NCI-H187 (cell line): ENCODE measurements at regions not wholly inside any gene's neighbourhood (a gene's known extent, or its start where the extent isn't known, plus 50 kb on each side); places are given as distances from the start of the nearest gene placed in this dataset.
A peak's percentile ranks its signal among the peaks of the same experiment; 100 is the strongest.
"Not testable (repeated sequence)": the region's sequence is repeated elsewhere in the genome, so short reads cannot be mapped to it uniquely, and the experiment has no call there.

Source experiments
- DNase-seq, 2 experiments: peaks; one replicate each; lab custom pipeline; 2025; lab: John Stamatoyannopoulos, UW

DNA sequence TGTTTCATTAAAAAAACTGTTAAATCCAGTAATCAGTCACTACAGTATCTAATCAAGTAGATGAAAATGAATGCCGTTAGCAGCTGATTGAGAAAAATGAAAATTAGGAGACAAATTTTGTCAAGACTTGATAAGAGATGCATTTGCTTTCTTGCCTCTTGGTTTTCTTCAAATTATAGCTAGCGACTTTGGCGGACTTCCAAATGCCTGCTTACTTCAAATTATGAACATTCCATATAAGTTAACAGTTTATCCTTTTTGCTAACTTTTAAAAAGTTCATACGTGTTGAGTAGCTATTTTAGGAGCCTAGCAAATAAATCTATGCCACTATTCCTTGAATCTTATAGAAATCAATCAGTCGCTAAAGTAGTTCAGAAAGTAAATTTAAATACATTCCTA is 58.8 kb downstream of the PPP4R3C start:
- DNase-seq = no peak

DNA sequence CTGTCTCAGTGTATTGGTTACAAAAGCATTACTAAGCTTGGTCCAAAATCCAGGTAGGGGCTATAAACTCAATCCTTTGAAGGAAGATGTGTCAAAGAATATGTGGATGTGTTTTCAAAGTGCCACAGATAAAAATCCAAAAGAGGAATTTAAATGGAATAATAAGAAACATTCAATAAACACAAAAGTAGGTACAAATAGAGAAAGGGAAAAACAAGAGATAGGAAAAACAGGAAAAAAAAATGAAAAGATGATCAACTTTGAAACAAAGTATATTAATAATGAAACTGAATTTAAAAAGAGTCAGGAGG is 64.0 kb downstream of the PPP4R3C start:
- no peak for DNase-seq

DNA sequence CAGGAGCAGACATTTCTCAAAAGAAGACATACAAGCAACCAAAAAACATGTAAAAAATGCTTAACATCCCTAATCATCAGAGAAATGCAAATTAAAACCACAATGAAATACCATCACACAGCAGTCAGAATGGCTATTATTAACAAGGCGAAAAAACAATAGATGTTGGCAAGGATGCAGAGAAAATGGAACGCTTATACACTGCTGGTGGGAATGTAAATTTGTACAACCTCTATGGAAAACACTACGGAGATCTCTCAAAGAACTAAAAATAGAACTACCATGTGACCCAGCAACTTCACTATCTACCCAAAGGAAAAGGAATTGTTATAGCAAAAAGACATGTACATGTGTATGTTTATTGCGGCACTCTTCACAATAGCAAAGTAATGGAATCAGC is 71.5 kb downstream of the PPP4R3C start:
- no peak for DNase-seq

DNA sequence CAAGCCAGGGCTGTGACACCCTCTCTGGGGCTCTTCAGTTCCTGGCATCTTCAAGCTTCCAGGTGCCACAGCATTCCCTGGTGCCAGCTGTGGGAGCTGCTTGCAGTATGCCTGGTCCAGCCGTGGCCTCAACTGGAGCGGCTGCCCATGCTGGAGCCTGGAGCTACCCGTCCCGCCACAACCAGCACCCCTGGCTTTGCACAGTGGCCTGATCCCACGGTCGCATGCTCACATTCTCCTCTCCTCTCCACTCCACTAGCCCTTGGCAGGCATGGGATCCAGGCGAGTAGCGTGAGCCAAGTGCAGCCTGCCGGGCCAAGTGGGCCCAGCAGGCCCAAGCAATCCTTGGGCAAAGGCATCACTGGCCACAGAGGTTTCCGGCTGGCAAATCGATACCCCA is 81.7 kb downstream of the PPP4R3C start:
- DNase-seq = no peak

DNA sequence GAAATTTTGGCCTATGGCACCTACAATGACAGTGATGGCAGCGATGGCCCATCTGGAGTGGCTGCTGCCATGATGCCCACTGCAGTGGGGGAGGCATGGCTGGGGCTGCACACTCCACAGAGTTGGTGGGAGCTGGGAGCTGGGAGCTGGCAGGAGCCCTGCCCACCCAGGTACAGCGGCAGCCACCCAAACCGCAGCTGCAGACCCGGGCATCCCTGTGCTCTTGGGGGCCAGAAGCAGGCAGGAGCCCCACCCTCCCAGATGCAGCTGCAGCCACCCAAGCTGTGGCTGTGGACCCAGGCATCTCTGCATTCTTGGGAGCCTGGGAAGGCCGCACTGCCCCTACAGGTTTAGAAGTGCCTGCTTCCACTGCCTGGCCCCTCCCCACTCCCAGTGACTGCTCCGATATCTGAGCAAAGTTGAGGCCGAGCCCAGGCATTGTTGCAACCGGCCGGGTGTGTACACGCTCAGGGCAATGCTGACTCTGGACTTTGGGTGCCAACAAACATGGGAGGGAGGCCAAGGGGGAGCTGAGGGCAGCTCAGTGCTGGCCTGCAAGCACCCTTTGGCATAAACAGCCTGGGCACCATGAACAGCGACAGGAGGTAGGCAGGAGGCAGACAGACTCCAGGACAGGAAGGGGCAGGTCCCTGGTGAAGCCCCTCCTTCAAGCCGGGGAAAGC is 82.8 kb downstream of the PPP4R3C start:
- no peak for DNase-seq

DNA sequence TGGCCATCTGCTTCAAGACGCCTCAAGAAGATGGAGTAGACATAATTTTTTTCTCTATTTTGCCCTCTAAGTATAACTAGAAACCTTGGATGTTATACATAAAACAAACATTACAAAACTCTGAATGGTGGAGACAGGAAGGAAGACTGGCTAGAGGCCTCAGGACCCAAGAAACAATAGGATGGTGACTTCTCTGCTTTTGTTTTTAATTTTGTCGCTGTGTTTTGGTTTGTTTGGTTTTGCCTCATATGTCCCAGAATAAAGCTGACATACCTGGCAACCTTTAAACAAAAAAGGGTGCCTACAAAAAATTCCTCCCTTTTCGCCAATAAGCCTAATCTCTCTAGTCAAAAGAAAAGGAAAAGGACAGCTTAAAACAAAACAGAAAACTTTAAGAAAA is 109.1 kb downstream of the PPP4R3C start:
- DNase-seq = no peak

DNA sequence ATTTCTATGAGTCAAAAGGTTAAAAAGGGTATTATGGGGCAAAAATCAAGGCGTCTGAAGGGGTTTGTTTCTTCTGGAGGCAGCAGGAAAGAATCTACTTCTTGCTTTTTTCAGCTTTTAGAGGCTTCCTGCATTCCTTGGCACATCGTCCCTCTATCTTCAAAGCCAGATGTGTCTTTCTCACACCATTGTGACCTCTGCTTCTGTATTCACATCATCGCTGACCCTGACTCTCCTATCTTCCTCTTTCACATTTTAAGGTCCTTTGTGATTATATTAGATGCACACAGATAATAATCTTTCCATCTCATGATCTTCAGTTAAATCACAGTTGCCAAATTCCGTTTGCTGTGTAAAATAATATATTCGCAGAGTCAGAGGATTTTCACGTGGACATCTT is 112.7 kb downstream of the PPP4R3C start:
- DNase-seq = no peak

DNA sequence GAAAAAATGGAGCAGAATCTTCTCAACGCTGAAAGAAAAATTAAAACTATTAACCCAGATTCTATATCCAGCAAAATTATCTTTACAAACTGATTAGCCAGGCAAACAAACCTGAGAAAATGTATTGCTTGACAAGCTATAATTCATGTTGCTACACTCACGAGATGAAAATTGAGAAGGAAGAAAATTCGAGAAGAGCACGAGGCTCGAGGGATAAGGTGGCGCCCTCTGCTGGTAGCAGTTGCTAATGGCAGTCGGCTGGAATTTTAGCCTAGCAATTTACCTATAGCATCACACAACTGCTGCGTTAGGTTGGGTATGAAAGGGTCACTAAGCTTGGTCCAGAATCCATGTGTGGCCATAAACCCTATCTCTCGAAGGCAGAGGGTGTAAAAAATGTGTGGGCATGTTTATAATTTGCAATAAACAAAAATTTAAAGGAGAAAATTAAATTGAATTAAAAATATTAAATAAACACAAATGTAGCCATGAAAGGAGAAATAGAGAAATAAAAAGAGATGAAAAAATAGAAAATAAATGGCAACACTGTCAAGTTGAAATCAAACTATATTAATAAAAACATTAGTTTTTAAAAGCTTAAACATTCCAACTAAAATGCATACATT is 126.6 kb downstream of the PPP4R3C start:
- DNase-seq = peak in 1 of 2 experiments; percentile 5

DNA sequence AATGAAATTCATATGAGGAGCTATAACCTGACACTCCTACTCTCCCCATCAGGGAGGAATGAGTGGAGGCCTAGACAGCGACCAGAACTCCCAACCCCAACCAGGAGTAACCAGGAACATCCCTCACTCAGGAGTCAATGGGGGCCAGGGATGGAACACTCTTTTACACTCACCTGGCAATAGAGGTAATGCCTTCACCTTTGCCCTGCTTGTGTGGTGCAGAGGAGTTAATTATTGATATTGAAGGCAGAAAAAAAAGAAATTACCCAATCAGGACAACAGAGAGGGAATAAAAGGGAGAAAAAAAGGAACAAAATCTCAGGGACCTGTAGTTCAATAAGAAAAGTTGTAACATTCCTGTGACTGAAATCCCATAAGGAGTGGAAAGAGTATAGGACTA is 141.5 kb downstream of the PPP4R3C start:
- no peak for DNase-seq

DNA sequence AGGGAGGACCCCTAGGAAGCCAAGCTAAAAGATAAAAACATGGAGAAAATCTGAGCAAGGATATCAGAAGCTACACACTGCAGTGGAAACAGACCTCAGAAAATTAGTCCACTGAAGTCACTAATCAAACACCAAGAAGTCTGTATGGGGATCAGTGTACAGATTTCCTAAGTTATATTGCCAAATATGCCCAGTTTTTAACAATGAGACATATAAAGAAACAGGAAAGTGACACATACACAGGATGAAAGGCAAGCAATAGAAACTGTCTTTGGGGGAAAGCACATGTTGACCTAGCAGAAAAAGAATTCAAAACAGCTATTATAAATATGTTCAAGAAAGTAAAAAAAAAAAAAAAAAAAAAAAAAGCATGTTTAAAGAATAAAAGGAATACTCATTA is 153.7 kb downstream of the PPP4R3C start:
- DNase-seq = no peak

DNA sequence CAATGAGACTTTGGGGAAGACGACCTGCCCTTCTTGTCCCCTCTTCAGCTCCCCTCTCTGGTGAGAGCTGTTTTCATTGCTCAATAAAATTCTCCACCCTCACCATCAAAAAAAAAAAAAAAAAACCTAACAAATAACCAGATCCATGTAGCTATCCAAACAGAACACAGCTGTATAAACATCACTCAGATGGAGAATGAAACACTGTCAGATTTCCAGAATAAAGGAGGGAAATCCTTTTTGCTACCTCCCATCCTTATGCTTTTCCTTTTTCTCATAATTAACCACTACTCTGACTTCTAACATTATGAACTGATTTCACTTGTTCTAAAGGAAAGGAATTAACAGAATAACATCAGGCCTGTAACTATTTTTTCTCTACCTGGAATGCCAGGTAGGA is 155.6 kb downstream of the PPP4R3C start:
- no peak for DNase-seq

DNA sequence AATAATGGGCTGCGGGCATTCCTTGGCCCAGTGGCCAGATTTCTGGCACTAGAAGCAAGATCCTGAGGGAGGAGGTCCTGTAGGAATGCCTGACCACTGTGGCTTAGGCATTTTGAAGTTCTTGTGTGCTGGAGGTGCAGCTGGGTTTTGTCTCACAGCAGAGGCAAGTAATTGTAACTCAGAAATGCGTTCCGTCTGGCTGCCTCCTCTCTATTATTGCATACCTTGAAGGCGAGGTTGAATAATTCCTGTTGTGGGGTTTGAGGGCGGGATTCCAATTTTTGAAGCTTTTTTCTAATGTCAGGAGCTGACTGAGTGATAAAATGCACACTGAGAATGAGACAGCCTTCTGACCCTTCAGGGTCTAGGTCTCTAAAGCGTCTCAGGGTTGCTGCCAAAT is 170.6 kb downstream of the PPP4R3C start:
- DNase-seq = not testable (repeated sequence)

DNA sequence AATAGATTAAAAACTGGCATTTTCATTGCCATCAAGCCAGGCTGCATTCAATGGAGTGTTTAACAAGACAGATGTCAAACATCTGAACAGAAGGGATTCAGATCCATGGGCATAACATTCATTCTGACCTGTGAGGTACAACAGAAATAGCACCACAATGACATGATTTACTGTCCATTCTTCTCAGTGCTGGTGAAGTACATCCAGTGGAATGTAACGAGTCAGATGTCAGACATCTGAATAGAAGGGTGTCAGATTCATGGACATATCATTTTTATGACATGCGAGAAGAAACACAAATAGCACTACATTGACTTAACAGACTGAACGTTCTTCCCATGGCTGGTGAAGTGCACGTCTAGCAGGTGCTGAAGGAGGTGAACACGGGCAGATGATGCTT is 186.4 kb downstream of the PPP4R3C start:
- DNase-seq = no peak

DNA sequence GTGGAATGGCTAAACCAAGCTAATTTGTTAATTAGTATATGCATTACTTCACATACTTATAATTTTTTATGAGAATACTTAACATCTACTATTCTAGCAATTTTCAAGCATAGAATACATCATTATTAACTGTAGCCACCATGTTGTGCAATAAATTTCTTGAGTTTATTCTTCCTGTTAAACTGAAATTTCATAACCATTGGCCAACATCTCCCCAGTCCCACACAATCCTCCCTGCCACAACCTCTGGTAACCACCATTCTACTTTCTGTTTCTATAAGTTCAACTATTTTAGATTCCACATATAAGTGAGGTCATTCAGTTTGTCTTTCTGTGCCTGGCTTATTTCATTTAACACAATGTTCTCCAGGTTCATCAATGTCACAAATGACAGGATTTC is 208.5 kb downstream of the PPP4R3C start:
- no peak for DNase-seq

DNA sequence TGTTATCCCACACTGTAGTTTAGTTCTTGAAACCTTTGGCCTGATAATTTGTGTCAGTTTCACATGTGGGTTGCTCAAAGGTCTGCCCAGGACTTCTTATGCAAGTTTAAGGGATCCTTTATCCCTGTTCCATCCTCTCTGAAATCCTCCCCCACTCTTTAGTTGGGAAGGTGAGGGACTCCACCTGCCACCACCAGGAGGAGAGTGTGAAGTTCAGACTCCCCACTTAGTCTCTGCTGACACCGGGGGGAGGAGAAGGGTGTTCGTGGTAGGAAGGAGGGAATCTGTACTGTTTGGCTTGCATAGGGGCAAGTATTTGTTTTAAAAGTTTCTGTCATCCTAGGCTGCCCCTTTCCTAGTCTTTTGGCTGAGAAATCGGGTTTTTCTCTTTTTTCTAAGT is 211.8 kb downstream of the PPP4R3C start:
- no peak for DNase-seq

DNA sequence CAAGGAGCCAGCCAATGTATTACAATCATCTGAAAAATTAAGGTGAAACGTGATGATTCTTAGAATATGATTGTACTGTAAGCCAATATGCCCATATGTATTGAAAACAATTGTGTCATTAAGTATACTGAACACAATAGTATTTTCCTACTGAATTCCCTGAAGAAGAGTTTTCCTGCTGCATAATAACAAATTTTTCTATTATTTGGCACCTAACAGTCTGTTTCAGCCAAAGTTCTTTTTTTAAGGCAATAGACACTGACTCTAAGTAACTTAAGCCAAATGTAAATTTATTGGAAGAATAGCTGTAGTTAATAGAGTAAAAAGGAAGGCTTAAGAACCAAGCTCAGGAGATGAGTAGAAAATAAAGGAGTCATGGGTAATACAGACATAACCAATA is 220.6 kb downstream of the PPP4R3C start:
- DNase-seq = no peak

DNA sequence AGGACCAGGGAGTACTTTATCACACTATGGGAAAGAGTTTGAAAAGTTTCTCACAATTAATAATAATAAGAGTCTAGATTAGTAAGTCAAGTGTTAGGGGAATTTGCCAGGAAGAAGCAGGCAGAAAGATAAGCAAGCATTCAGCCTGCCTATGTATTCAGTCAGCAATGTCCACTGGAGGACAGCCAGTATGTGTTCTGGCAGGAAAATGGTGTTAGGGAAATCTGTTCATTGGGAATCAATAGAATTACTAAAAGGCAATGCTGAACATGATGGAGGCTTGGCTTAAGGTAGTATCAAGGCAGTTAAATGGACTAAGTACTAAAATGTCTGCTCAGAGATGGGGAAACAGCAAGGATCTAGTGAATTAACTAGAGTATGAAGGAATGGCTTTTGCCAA is 221.2 kb downstream of the PPP4R3C start:
- DNase-seq = no peak

DNA sequence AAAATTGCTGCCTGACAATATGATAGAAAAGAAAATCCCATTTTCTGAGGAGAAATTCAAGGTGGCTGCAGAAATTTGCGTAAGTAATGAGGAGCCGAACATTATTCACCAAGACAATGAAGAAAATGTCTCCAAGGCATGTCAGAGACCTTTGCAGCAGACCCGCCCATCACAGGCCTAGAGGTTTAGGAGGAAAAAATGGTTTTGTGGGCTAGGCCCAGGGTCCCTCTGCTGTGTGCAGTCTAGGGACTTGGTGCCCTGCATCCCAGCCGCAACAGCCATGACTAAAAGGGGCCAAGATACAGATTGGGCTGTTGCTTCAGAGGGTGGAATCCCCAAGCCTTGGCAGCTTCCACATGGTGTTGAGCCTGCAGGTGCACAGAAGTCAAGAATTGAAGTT is 223.1 kb downstream of the PPP4R3C start:
- not testable (repeated sequence) for DNase-seq

DNA sequence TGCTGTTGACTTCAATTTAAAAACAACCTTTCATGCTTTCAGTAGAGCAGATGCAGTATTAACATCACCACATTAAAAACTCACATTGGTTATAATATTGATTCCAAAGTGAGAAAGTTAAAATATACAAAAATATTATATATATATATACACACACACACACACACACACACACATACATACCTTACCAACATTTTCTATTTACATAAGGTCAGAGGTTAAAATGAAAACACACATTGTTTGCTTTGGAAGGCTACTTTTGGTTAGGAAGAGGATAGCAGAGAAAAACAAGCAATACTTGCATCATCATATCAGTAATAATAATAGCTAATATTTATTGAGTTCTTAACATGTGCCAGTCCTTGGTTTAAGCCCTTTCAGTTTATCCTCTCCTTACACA is 226.5 kb downstream of the PPP4R3C start:
- DNase-seq = no peak

DNA sequence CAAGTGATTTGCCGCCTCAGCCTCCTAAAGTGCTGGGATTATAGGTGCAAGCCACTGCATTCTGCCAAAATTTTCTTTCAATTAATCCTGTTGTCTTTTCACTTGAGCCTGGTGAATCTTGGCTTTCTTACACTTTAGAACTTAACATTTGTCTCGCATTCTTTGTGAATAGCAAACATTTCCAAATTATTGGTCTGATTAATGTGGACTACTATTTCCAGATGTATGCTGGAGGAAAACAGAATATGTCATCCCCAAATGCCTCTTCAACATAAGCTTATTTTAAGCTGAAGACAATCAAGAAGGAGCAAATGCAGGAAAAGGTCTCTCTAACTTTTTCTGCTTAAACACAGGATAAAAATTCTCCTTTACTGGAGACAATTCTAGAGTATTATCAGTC is 233.4 kb downstream of the PPP4R3C start:
- no peak for DNase-seq

DNA sequence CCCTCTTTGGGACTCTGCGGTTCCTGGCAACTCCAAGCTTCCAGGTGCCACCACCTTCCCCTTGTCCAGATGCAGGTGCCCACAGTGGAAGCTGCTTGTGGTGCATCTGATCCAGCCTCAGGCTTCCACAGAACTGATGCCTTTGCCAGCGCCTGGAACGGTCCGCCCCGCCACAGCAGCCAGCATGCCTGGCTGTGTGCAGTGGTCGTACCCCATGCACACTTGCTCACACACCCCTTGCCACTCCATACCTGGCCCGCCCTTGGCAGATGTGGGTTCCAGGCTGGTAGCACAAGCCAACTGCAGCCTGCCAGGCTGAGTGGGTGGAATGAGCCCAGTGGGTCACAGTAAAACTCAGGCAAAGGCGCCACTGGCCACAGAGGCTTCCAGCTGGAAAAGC is 240.5 kb downstream of the PPP4R3C start:
- DNase-seq = no peak

DNA sequence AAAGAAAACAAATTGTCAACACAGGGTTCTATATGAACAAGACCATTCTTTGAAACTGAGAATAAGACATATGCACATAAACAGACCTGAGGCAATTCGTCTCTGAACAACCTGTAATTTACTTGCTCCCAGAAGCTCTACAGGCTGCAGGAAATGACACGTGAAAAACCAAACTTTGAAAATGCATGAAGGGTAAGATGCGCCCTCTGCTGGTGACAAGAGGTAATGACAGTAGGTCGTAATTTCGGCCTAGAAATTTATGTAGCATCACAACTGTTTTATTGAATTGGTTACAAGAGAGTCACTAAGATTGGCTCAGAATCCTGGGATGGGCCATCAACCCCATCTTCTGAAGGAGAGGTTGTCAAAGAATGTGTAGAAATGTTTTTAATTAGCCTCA is 276.5 kb downstream of the PPP4R3C start:
- DNase-seq = no peak

DNA sequence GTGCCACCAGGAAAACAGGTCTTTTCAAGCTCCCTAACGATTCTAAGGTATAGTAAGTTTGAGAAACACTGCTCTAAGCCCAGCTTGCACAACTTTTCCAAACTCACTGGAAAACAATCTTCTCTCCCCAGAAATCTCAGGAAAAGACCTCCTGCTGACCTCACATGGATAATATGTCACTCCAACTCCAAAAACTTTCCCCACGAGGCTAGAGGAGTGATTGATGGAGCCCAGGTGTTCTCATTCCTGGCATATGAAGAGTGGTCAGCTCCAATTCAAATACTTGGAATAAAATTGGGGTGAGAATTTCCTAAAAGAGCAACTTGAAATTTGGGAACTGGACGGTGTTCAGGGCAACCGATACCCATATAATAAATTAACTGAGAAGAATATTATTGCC is 299.9 kb downstream of the PPP4R3C start:
- no peak for DNase-seq

DNA sequence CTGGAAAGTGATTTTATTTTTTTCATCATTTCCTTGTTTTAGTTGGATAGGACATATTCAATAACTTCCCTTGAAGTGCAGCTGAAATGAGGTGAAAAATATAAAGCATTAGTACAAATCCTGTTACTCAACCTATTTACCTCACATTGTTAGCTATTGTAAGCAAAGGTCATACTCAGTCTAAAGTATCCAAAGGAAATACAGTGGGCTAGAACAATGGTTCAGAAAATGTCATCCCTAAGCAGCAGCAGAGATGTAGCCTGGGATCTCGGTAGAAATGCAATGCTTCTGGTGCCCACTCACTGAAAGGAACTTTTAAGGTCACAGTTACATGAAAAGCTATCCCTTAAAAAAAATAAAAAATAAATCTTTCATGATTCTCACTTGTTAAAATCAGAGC is 300.6 kb downstream of the PPP4R3C start:
- DNase-seq = no peak
